GM19035 (cell line): ENCODE measurements at regions not wholly inside any gene's neighbourhood (a gene's known extent, or its start where the extent isn't known, plus 50 kb on each side); places are given as distances from the start of the nearest gene placed in this dataset.
"Not testable (repeated sequence)": the region's sequence is repeated elsewhere in the genome, so short reads cannot be mapped to it uniquely, and the experiment has no call there.

ENCODE experiments used
- ATAC-seq: cut with Tn5 transposase; IDR thresholded peaks from one replicate; pipeline ENCODE4 v1.9.1; 2021; ENCODE audit not compliant: unreplicated experiment

- ATAC-seq: no peak
Observed at GRCh38 chr9:75718677-75719076, 171.8 kb upstream of the PCSK5 start.

GRCh38 chr9:75728391-75728790, 162.1 kb upstream of the PCSK5 start:
- no peak for ATAC-seq

- no peak for ATAC-seq
Observed at GRCh38 chr9:75734802-75735201, 155.7 kb upstream of the PCSK5 start.

GRCh38 chr9:75739884-75740611, 150.4 kb upstream of the PCSK5 start:
- no peak for ATAC-seq

GRCh38 chr9:75743855-75744254, 146.6 kb upstream of the PCSK5 start:
- ATAC-seq: no peak

- ATAC-seq: no peak
Observed at GRCh38 chr9:75754080-75754479, 136.4 kb upstream of the PCSK5 start.

- ATAC-seq: no peak
Observed at GRCh38 chr9:75775166-75775565, 115.3 kb upstream of the PCSK5 start.

- no peak for ATAC-seq
Observed at GRCh38 chr9:75775966-75776691, 114.3 kb upstream of the PCSK5 start.

- ATAC-seq: no peak
Observed at GRCh38 chr9:75780185-75780584, 110.3 kb upstream of the PCSK5 start.

GRCh38 chr9:75788006-75788634, 102.4 kb upstream of the PCSK5 start:
- ATAC-seq: no peak

GRCh38 chr9:75797085-75797580, 93.3 kb upstream of the PCSK5 start:
- ATAC-seq: no peak

- no peak for ATAC-seq
Observed at GRCh38 chr9:75798505-75798904, 92.0 kb upstream of the PCSK5 start.

GRCh38 chr9:75803130-75803529, 87.3 kb upstream of the PCSK5 start:
- no peak for ATAC-seq

GRCh38 chr9:75810063-75810462, 80.4 kb upstream of the PCSK5 start:
- no peak for ATAC-seq

- no peak for ATAC-seq
Observed at GRCh38 chr9:75811692-75812091, 78.8 kb upstream of the PCSK5 start.

- ATAC-seq: no peak
Observed at GRCh38 chr9:75812141-75812540, 78.3 kb upstream of the PCSK5 start.

- ATAC-seq: no peak
Observed at GRCh38 chr9:75814667-75815066, 75.8 kb upstream of the PCSK5 start.

- not testable (repeated sequence) for ATAC-seq
Observed at GRCh38 chr9:75820471-75821115, 69.9 kb upstream of the PCSK5 start.

- ATAC-seq: no peak
Observed at GRCh38 chr9:75823151-75823550, 67.3 kb upstream of the PCSK5 start.

- no peak for ATAC-seq
Observed at GRCh38 chr9:75824816-75825568, 65.5 kb upstream of the PCSK5 start.

GRCh38 chr9:75826314-75826713, 64.2 kb upstream of the PCSK5 start:
- no peak for ATAC-seq
